Astrocyte of the spinal cord (primary cell): ENCODE measurements at regions not wholly inside any gene's neighbourhood (a gene's known extent, or its start where the extent isn't known, plus 50 kb on each side); places are given as distances from the start of the nearest gene placed in this dataset.
A peak's percentile ranks its signal among the peaks of the same experiment; 100 is the strongest.

ENCODE experiments used
- DNase-seq: peaks from one replicate; pipeline ENCODE4 v3.0.0; 2011; ENCODE audit warnings: low read depth, low spot score
- H3K4me3 ChIP-seq: 2 replicates; pipeline ENCODE4 v1.5.1; 2011; ENCODE audit warnings: low read depth, mild to moderate bottlenecking, low read length, moderate library complexity
- in situ Hi-C: cut with HindIII; loops from 2 replicates; pipeline ENCODE4 v1.10.0; 2017; ENCODE audit warnings: low sequenced_read_pairs
- TF ChIP-seq, protein P1 (sequence below): IDR thresholded peaks from 2 replicates; pipeline ENCODE4 v1.5.1; 2012; ENCODE audit warnings: low read depth, mild to moderate bottlenecking, low read length, inconsistent platforms

DNA sequence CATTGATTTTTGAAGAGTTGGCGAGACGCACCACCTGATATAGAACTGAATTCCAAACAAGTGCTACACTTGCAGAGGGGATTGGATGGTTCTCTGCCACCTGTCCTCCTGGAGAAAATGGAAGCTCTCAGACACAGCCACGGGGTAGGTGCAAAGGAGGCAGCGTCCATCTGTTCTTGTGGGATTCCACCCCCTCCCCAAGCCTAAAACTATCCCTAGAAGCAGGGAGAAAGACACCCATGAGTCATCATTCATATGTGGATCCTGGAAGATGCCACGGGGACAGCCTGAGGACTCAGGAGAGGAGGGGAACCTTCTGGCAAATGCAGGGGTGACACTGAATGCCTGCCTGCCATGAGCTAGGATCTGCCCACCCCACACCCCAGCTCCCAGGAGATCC is 171.3 kb upstream of the CST7 start:
- in situ Hi-C loops = no loop called here
- TF ChIP-seq, protein P1, sequence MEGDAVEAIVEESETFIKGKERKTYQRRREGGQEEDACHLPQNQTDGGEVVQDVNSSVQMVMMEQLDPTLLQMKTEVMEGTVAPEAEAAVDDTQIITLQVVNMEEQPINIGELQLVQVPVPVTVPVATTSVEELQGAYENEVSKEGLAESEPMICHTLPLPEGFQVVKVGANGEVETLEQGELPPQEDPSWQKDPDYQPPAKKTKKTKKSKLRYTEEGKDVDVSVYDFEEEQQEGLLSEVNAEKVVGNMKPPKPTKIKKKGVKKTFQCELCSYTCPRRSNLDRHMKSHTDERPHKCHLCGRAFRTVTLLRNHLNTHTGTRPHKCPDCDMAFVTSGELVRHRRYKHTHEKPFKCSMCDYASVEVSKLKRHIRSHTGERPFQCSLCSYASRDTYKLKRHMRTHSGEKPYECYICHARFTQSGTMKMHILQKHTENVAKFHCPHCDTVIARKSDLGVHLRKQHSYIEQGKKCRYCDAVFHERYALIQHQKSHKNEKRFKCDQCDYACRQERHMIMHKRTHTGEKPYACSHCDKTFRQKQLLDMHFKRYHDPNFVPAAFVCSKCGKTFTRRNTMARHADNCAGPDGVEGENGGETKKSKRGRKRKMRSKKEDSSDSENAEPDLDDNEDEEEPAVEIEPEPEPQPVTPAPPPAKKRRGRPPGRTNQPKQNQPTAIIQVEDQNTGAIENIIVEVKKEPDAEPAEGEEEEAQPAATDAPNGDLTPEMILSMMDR = no peak
- H3K4me3 ChIP-seq = no peak overlapping the region
- no peak for DNase-seq

DNA sequence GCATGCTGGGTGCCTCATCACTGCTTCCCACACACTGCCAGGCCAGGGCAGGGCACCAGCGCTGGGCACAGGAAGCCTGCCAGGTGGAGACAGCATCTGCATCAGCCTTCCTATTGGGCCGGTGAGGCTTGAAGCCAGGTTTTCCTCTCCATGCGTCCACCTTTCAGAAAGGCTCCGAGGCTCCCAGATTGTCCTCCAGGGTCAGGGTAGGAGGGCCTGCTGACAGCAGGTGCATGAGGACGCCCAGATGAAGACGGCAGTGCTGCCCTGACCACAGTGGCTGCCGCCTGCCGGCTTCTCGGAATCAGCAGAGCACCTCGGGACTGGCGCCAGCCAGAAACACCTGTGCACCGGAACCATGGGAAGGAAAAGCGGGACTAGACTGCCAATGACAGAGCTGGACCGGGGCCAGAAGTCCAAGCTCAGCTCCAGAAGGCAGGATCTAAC is 170.5 kb upstream of the CST7 start:
- no peak for DNase-seq
- H3K4me3 ChIP-seq = no peak overlapping the region
- in situ Hi-C loops = no loop called here
- TF ChIP-seq, protein P1 = no peak

- TF ChIP-seq, protein P1 = no peak
- in situ Hi-C loops = no loop called here
- DNase-seq = peak; percentile 23
- no peak overlapping the region for H3K4me3 ChIP-seq
Observed at GRCh38 chr20:24779131-24779530, 169.9 kb upstream of the CST7 start.

DNA sequence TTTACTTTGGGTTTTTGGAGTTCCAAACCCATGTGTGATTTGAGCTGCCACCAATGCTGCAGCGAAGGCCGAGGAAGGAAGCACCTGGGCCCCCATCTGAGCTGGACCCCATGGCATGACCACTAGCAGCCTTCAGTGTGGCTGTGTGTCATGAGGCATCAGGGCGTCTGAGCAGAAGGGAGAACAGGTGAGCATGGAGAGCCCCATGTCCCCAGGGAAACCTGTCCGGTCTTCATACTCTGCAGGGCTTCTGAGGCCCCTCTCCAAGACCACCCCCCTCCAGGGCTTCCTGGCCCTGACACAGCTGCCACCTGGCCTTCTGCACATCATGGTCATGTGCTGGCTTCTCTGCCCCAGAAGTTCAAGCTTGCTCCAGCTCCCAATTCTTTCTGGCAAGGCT is 169.1 kb upstream of the CST7 start:
- no peak overlapping the region for H3K4me3 ChIP-seq
- DNase-seq = no peak
- TF ChIP-seq, protein P1 = no peak
- in situ Hi-C loops = no loop called here

GRCh38 chr20:24780674-24781417 is 168.2 kb upstream of the CST7 start:
- in situ Hi-C loops = no loop called here
- TF ChIP-seq, protein P1 = peak; percentile 13
- no peak overlapping the region for H3K4me3 ChIP-seq
- DNase-seq = no peak

DNA sequence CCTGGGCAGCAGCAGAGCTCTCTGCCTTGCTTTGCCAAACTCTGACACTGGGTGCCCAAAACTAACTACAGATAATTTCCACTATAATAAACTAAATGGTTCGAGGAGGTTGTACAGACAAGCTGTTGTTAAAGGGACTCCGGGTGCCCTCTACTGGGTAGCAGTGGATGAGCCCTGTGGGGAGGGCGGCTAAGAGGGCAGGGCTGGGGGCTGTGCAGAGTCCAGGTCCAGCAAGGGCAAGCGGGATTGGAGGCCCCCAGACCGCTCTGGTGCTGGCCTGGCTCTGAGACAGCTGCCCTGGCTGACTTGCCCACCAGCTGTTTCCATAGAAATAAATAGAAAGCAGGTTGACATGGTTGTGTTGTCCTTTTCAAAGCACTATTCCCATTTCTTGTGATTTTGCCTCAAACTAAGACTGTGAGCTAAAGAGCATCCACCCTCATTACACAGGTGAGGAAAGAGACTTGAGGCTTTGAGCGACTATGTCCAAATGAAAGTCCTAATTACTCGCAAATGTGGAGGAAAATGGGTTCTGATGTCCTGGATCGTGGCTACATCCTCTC is 167.6 kb upstream of the CST7 start:
- TF ChIP-seq, protein P1 = peak; percentile 85
- in situ Hi-C loops = no loop called here
- peak; percentile 55 for DNase-seq
- no peak overlapping the region for H3K4me3 ChIP-seq
